ENCODE measurements at regions not wholly inside any gene's neighbourhood (a gene's known extent, or its start where the extent isn't known, plus 50 kb on each side); places are given as distances from the start of the nearest gene placed in this dataset.
"Not testable (repeated sequence)": the region's sequence is repeated elsewhere in the genome, so short reads cannot be mapped to it uniquely, and the experiment has no call there.

GRCh38 chrX:94862470-94862869, 1188.5 kb downstream of the FAM133A start:
- not testable (repeated sequence) for DNase-seq

GRCh38 chrX:94871640-94872039, 1197.6 kb downstream of the FAM133A start:
- DNase-seq, result no peak

- DNase-seq, result no peak
Measured at GRCh38 chrX:94901849-94902248, 1227.8 kb downstream of the FAM133A start.

DNA sequence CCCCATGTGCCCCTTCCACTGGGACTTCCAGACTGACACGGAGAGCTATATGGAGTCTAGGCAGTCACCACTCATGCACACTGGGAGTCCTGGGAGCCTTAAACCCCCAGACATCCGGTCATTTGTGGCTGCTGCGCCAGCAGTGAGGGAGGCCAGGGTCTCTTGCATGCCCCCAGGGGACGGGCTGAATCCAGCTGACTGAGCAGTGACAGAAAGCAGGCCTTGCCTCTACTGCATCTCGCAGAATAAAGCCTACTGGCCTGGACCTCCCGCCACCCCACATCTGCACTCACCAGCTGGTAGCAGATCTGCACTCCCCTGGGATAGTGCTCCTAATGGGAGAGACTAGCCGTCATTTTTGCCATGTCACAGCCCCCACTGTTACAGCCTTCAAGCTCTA, 1234.2 kb downstream of the FAM133A start:
- no peak for DNase-seq

DNA sequence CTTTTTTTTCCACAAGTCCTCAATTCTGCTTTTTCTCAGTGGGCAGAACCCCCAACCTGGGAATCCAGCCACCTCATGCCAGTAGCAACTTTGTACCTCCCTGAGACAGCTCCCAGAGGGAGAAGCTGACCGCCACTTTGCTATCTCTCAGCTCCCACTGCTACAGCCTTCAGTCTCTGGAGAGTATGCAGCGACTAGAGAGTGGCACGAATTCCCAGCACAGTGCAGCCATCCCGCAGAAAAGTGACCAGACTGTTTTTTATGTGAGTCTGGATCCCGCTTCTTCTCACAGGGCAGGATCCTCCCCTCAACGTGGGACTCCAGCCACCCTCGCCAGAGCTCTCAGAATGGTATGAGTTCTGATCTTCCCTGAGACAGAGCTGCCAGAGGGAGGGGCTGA, 1234.6 kb downstream of the FAM133A start:
- no peak for DNase-seq

DNA sequence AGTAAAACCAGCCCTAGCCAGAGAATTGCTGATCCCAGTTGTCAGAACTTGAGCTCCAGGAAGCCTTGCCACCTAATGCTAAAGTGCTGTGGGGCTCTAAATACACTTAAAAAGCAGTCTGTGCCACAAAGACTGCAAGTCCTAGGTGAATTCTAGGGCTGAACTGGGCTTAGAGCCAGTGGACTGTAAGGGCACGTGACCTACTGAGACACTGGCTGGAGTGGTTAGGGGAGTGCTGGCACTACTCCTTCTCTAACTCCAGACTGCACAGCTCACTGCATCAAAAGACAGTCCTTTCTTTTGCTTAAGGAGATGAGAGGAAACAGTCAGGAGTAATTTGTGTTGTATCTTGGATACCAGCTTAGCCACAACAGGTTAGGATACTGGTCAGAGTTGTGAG, 1240.2 kb downstream of the FAM133A start:
- DNase-seq, result no peak

DNA sequence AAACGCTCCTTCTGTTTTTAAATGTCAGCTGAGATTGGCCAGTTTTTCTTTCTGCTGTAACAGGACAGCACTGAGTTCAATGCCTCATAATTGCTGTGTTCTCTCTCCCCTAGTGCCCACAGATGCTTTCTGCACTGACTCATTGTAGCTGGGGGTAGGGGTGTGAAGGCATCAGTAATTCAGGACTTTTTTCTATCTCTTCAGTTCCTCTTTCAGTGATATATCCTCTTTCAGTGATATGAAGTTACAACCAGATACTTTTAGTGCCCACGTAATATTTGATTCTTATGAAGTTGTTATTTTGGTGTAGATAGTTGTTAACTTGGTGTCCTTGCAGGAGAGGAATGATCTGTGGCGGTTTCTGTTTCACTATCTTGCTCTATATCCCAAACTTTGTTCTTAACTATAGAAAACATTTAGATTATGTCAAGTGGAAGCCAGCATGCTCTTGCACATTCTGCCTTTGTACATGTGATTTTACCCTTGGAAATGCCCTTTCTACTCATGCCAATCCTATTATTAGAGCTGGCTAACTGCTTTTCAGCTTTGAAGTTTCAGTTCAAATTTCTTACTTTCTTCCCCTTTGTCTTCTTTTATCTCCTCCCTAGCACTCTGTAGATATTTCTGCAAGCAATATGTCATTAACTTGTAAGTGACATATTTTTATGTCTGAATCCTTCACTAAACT, 1258.4 kb downstream of the FAM133A start:
- no peak for DNase-seq

GRCh38 chrX:94936722-94937121, 1262.7 kb downstream of the FAM133A start:
- DNase-seq, result no peak

DNA sequence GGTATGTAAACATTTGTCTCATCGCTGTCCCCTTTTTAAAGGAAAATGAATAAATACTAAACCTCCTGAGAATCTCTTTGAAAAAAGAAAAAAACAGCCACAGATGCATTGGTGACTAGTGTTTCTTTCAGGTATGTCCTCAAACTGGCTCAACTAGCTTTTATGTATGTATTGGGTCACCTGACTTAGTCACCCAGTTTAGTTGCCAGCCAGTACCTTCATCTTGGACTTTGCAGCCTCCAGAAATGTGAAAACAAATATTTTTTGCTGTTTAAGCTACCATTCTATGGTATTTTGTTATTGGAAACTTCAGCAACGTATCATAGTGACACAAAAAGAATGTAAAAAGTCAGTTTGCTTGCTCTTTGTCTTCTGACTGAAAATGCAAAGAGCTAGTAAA, 1263.5 kb downstream of the FAM133A start:
- DNase-seq, result no peak

DNA sequence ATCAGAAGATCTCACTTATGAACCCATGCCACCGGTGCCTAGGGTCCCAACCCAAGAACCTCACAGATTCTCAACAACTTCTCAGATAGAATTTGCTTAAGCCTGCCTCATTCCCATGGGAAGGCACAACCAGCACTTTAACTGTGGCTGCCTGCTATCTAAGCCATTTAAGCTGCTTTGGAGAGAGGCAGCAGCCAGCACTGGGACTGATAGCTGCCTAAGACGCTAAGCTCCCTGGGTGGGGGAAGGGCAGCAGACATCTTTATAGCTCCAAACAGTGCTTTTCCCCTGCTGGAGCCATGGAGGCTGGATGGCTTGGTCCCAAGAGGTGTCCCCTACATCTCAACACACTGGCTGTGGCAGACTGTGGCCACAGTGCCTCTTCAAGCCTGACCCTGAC, 1268.6 kb downstream of the FAM133A start:
- no peak for DNase-seq

- not testable (repeated sequence) for DNase-seq
Measured at GRCh38 chrX:94946137-94946536, 1272.1 kb downstream of the FAM133A start.

GRCh38 chrX:94961730-94962129, 1287.7 kb downstream of the FAM133A start:
- DNase-seq, result no peak

GRCh38 chrX:94977562-94977961, 1303.6 kb downstream of the FAM133A start:
- DNase-seq, result no peak

- DNase-seq, result no peak
Measured at GRCh38 chrX:94977986-94978385, 1304.0 kb downstream of the FAM133A start.

Data from NCI-H446 (cell line).